T-cell (primary cell): ENCODE measurements at regions not wholly inside any gene's neighbourhood (a gene's known extent, or its start where the extent isn't known, plus 50 kb on each side); places are given as distances from the start of the nearest gene placed in this dataset.

Source experiments
- ATAC-seq, 4 experiments: fragments of 200-7000 bp in 3 of 4; fragments of 150-1000 bp in 1 of 4; cut with Tn5 transposase; replicated peaks in 1 of 4; 1 replicate in 3 of 4; 2 replicates in 1 of 4; pipeline ENCODE4 v1.10.0; 2021; ENCODE audit warnings: moderate library complexity in 3 of 4, mild to moderate bottlenecking in 2 of 4, moderate number of reproducible peaks in 1 of 4
- CTCF ChIA-PET, 2 donors: fragments of 300-600 bp; sonication (Branson Sonifier 250); formaldehyde crosslinking; loops; one replicate each; lab custom pipeline; 2022; ENCODE audit warnings: antibody characterized with exemption in 2 of 2; lab: Charles Lee
- POLR2A ChIA-PET, 2 donors: fragments of 300-600 bp; sonication (Branson Sonifier 250); formaldehyde crosslinking; loops; one replicate each; lab custom pipeline; 2022; ENCODE audit warnings: antibody characterized with exemption in 2 of 2; lab: Charles Lee
- DNase-seq, 35 experiments: peaks; one replicate each; pipeline versions ENCODE4 v3.0.0 to v3.0.0-alpha.2; 2013 to 2023
- H3K27ac ChIP-seq: one replicate; pipeline ENCODE4 v1.5.1; 2013; ENCODE audit warnings: low read length
- H3K27me3 ChIP-seq, 2 experiments: replicated peaks in 1 of 2; 1 replicate in 1 of 2; 2 replicates in 1 of 2; pipeline versions ENCODE4 v1.6.1 to v1.7.0; 2013; ENCODE audit warnings: low read length in 1 of 2, mixed read lengths in 1 of 2; ENCODE audit not compliant: control insufficient read depth in 2 of 2, insufficient read depth in 2 of 2; ENCODE audit errors: extremely low read depth in 1 of 2
- H3K36me3 ChIP-seq, 2 donors: 1 replicate in 1 of 2; 2 replicates in 1 of 2; pipeline versions ENCODE4 v1.6.1 to v1.7.0; 2013; ENCODE audit warnings: low read length in 1 of 2; ENCODE audit not compliant: control insufficient read depth in 2 of 2, insufficient read depth in 1 of 2; ENCODE audit errors: extremely low read depth in 1 of 2
- H3K4me1 ChIP-seq, 2 experiments: 1 replicate in 1 of 2; 2 replicates in 1 of 2; pipeline versions ENCODE4 v1.6.1 to v1.7.0; 2013; ENCODE audit warnings: low read length in 2 of 2, mixed read lengths in 1 of 2; ENCODE audit not compliant: insufficient read depth in 2 of 2, control insufficient read depth in 1 of 2; ENCODE audit errors: extremely low read depth in 1 of 2
- H3K4me3 ChIP-seq, 2 donors: 1 replicate in 1 of 2; 2 replicates in 1 of 2; pipeline versions ENCODE4 v1.5.1 to v1.7.0; 2013; ENCODE audit warnings: mild to moderate bottlenecking in 2 of 2, low read length in 1 of 2, moderate library complexity in 1 of 2; ENCODE audit not compliant: control insufficient read depth in 1 of 2; ENCODE audit errors: extremely low read depth in 1 of 2
- H3K9me3 ChIP-seq: 2 replicates; pipeline ENCODE4 v1.7.0; 2013
- H3K27ac Mint-ChIP-seq, 2 donors: one replicate each; pipeline ENCODE4 v1.8.0; 2020 to 2021; ENCODE audit warnings: mild to moderate bottlenecking in 2 of 2, mixed read lengths in 2 of 2
- H3K27me3 Mint-ChIP-seq, 2 donors: one replicate each; pipeline ENCODE4 v1.8.0; 2021 to 2022; ENCODE audit warnings: mixed read lengths in 2 of 2
- H3K36me3 Mint-ChIP-seq: one replicate; pipeline ENCODE4 v1.8.0; 2021; ENCODE audit warnings: mixed read lengths
- H3K4me1 Mint-ChIP-seq, 3 donors: one replicate each; pipeline ENCODE4 v1.8.0; 2020 to 2022; ENCODE audit warnings: mixed read lengths in 3 of 3, mild to moderate bottlenecking in 1 of 3
- H3K4me3 Mint-ChIP-seq, 3 donors: one replicate each; pipeline ENCODE4 v1.8.0; 2020 to 2022; ENCODE audit warnings: mild to moderate bottlenecking in 3 of 3, mixed read lengths in 3 of 3, moderate library complexity in 3 of 3
- H3K9me3 Mint-ChIP-seq, 3 donors: one replicate each; pipeline ENCODE4 v1.8.0; 2020 to 2022; ENCODE audit warnings: mixed read lengths in 3 of 3
- WGBS: methylation state at CpG from one replicate; pipeline ENCODE4 v1.1.5; 2013; ENCODE audit warnings: missing lambda C conversion rate; ENCODE audit not compliant: insufficient coverage; 5-methylcytosine and 5-hydroxymethylcytosine counted together

DNA sequence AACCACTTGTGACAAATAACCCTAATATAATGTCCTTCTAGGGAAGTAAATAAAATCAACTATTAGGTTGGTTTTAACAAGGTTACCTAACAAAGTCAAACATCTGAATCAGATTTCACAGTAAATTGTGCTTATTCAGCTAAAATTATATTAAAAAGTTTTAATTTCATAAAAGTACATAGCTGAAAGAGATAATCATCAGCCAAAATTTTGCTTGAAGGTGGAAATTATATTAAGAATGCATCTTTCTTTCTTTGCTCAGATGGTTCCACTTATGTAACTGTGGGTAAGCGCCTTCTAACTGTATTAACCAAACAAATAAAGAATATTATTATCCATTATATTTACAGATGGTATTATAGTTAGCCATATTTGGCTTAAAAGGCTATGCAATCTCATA, 2840.3 kb upstream of the PCDH20 start:
- peaks cover 14 to 28% (median 21%) of the 10 kb centered on the region in 3 donors for H3K9me3 Mint-ChIP-seq
- no peak overlapping the region for H3K27ac Mint-ChIP-seq
- H3K9me3 ChIP-seq, result no peaks in the 10 kb centered on the region
- H3K4me1 ChIP-seq, result no peaks in the 10 kb centered on the region
- no CpG with 5 or more reads among the region's 1 CpG for WGBS
- ATAC-seq (no peak), DNase-seq (no peak)
- H3K4me3 Mint-ChIP-seq, result no peak overlapping the region
- no peaks in the 10 kb centered on the region for H3K4me1 Mint-ChIP-seq
- H3K36me3 ChIP-seq, result no peaks in the 10 kb centered on the region
- no peaks in the 10 kb centered on the region for H3K27me3 Mint-ChIP-seq
- no peaks in the 10 kb centered on the region for H3K36me3 Mint-ChIP-seq
- ChIA-PET CTCF (no interaction called here), POLR2A (interaction anchor here in 1 of 2 donors (0.6 kb wide), 1 partner anchor 354 kb away, joined by 3 read pairs; no protein-coding TSS in a partner anchor)
- no peaks in the 10 kb centered on the region for H3K27me3 ChIP-seq
- H3K4me3 ChIP-seq, result no peak overlapping the region
- no peak overlapping the region for H3K27ac ChIP-seq

DNA sequence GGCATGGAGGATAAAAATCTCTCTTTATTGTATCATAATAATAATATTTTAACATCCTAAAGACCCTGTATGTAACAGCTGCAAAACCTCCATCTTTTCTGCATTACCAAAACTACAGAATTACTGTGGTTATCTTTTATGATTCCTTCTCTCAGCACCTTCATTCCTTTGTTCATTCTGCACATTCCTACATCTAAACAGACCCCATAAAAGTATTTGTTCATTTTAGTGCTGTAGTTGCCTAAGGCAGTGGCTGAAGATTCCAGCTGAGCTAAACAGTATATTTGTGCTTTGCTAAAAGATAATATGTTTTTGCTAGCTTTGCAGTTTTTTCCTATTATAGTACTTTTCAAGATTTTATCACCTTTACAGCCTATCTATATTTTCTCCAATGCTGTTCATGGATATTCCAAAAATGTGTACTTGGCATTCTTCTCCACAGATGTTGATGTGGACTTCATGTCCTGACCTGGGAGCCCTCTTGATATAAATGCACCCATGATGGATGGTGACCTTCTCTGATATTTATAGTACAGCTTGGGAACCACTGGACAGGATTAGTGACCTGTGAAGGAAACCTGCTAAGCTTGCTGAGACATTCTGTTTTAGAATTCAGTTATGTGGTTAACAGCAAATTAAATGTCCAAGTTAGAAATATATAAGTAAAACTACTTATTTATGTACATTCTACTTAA, 2832.9 kb upstream of the PCDH20 start:
- Mint-ChIP-seq H3K36me3 (no peaks in the 10 kb centered on the region), H3K4me3 (no peak overlapping the region), H3K4me1 (no peaks in the 10 kb centered on the region), H3K9me3 (peaks cover 20 to 32% (median 28%) of the 10 kb centered on the region in 3 donors), H3K27ac (no peak overlapping the region), H3K27me3 (no peaks in the 10 kb centered on the region)
- no peak overlapping the region for H3K27ac ChIP-seq
- no peak for ATAC-seq
- H3K36me3 ChIP-seq, result no peaks in the 10 kb centered on the region
- POLR2A ChIA-PET, result no interaction called here
- CTCF ChIA-PET, result no interaction called here
- no peak overlapping the region for H3K4me3 ChIP-seq
- no peaks in the 10 kb centered on the region for H3K4me1 ChIP-seq
- DNase-seq, result no peak
- no peaks in the 10 kb centered on the region for H3K9me3 ChIP-seq
- H3K27me3 ChIP-seq, result no peaks in the 10 kb centered on the region

GRCh38 chr13:64239372-64239771, 2823.7 kb upstream of the PCDH20 start:
- ChIA-PET CTCF (no interaction called here), POLR2A (no interaction called here)
- Mint-ChIP-seq H3K36me3 (no peaks in the 10 kb centered on the region), H3K27me3 (no peaks in the 10 kb centered on the region), H3K27ac (no peak overlapping the region), H3K4me3 (no peak overlapping the region), H3K4me1 (no peaks in the 10 kb centered on the region), H3K9me3 (peaks cover 3 to 23% (median 18%) of the 10 kb centered on the region in 3 donors)
- Histone ChIP-seq H3K4me1 (no peaks in the 10 kb centered on the region), H3K27ac (no peak overlapping the region), H3K36me3 (no peaks in the 10 kb centered on the region), H3K4me3 (no peak overlapping the region), H3K9me3 (no peaks in the 10 kb centered on the region), H3K27me3 (no peaks in the 10 kb centered on the region)
- ATAC-seq (no peak), DNase-seq (no peak)
- no CpG with 5 or more reads among the region's 2 CpGs for WGBS

GRCh38 chr13:64234255-64234654, 2818.6 kb upstream of the PCDH20 start:
- DNase-seq (no peak), ATAC-seq (no peak)
- no peak overlapping the region for H3K4me3 Mint-ChIP-seq
- no peak overlapping the region for H3K27ac Mint-ChIP-seq
- H3K36me3 Mint-ChIP-seq, result no peaks in the 10 kb centered on the region
- H3K9me3 Mint-ChIP-seq, result peaks cover 0 to 20% (median 12%) of the 10 kb centered on the region in 3 donors
- ChIA-PET CTCF (no interaction called here), POLR2A (no interaction called here)
- no peaks in the 10 kb centered on the region for H3K9me3 ChIP-seq
- H3K4me3 ChIP-seq, result no peak overlapping the region
- H3K4me1 ChIP-seq, result no peaks in the 10 kb centered on the region
- H3K36me3 ChIP-seq, result no peaks in the 10 kb centered on the region
- no peaks in the 10 kb centered on the region for H3K4me1 Mint-ChIP-seq
- no CpG with 5 or more reads among the region's 4 CpGs for WGBS
- H3K27ac ChIP-seq, result no peak overlapping the region
- no peaks in the 10 kb centered on the region for H3K27me3 Mint-ChIP-seq
- H3K27me3 ChIP-seq, result no peaks in the 10 kb centered on the region

- no peaks in the 10 kb centered on the region for H3K27me3 ChIP-seq
- DNase-seq (no peak), ATAC-seq (no peak)
- H3K27ac ChIP-seq, result no peak overlapping the region
- Mint-ChIP-seq H3K27ac (no peak overlapping the region), H3K9me3 (peaks cover 8 to 23% (median 14%) of the 10 kb centered on the region in 3 donors), H3K27me3 (no peaks in the 10 kb centered on the region), H3K4me1 (no peaks in the 10 kb centered on the region), H3K4me3 (no peak overlapping the region), H3K36me3 (no peaks in the 10 kb centered on the region)
- no peaks in the 10 kb centered on the region for H3K36me3 ChIP-seq
- CTCF ChIA-PET, result no interaction called here
- WGBS, result no CpG with 5 or more reads among the region's 3 CpGs
- POLR2A ChIA-PET, result no interaction called here
- peaks cover 6% of the 10 kb centered on the region for H3K9me3 ChIP-seq
- no peak overlapping the region for H3K4me3 ChIP-seq
- no peaks in the 10 kb centered on the region for H3K4me1 ChIP-seq
These were observed 2807.4 kb upstream of the PCDH20 start for GRCh38 chr13:64223016-64223415.

- no peak overlapping the region for H3K4me3 Mint-ChIP-seq
- H3K27me3 Mint-ChIP-seq, result no peaks in the 10 kb centered on the region
- ATAC-seq, result no peak
- Histone ChIP-seq H3K27me3 (no peaks in the 10 kb centered on the region), H3K27ac (no peak overlapping the region), H3K4me1 (no peaks in the 10 kb centered on the region), H3K4me3 (no peak overlapping the region), H3K36me3 (no peaks in the 10 kb centered on the region), H3K9me3 (no peaks in the 10 kb centered on the region)
- ChIA-PET CTCF (no interaction called here), POLR2A (no interaction called here)
- H3K36me3 Mint-ChIP-seq, result no peaks in the 10 kb centered on the region
- 83% methylated on average over 6 of the region's 9 CpGs for WGBS
- H3K27ac Mint-ChIP-seq, result no peak overlapping the region
- no peaks in the 10 kb centered on the region for H3K4me1 Mint-ChIP-seq
- no peak for DNase-seq
- peaks cover 10 to 27% (median 13%) of the 10 kb centered on the region in 3 donors for H3K9me3 Mint-ChIP-seq
These were observed 2791.0 kb upstream of the PCDH20 start for GRCh38 chr13:64206430-64207225.
